SU-DHL-6 (cell line): ENCODE measurements at regions not wholly inside any gene's neighbourhood (a gene's known extent, or its start where the extent isn't known, plus 50 kb on each side); places are given as distances from the start of the nearest gene placed in this dataset.

ENCODE experiments used
- H2AFZ ChIP-seq: fragments of 200-600 bp; sonication (generic); 2 replicates; pipeline ENCODE4 v1.6.1; 2014; ENCODE audit warnings: low read depth, mild to moderate bottlenecking, moderate library complexity, mixed read lengths, antibody characterized with exemption, low read length; ENCODE audit not compliant: severe bottlenecking
- H3F3A ChIP-seq: fragments of 200-600 bp; shearing (Covaris generic); 2 replicates; pipeline ENCODE4 v1.6.0; 2016; ENCODE audit warnings: antibody characterized with exemption, mild to moderate bottlenecking; ENCODE audit not compliant: insufficient read depth
- H3K27ac ChIP-seq: fragments of 200-600 bp; sonication (generic); 2 replicates; pipeline ENCODE4 v1.5.1; 2016; ENCODE audit warnings: low read depth, mild to moderate bottlenecking, low read length, moderate library complexity, mixed read lengths
- H3K27me3 ChIP-seq: fragments of 200-600 bp; sonication (generic), shearing (Covaris generic); 2 replicates; pipeline ENCODE4 v1.6.0; 2014; ENCODE audit warnings: mild to moderate bottlenecking, low read length
- H3K36me3 ChIP-seq: fragments of 200-600 bp; sonication (generic); 2 replicates; pipeline ENCODE4 v1.6.1; 2014; ENCODE audit warnings: mild to moderate bottlenecking, low read length, mixed read lengths
- H3K4me2 ChIP-seq: fragments of 300-600, 200-600 bp; shearing (Covaris generic), sonication (generic); 2 replicates; pipeline ENCODE4 v1.6.0; 2014; ENCODE audit warnings: low read length, low read depth, mild to moderate bottlenecking; ENCODE audit not compliant: poor library complexity, severe bottlenecking
- H3K4me3 ChIP-seq: fragments of 200-600 bp; sonication (generic); 2 replicates; pipeline ENCODE4 v1.5.1; 2014; ENCODE audit warnings: antibody characterized with exemption, low read length, mild to moderate bottlenecking, mixed read lengths; ENCODE audit not compliant: insufficient read depth, poor library complexity, severe bottlenecking
- H3K79me2 ChIP-seq: fragments of 200-600 bp; sonication (generic); 2 replicates; pipeline ENCODE4 v1.6.1; 2014; ENCODE audit warnings: mild to moderate bottlenecking, low read length, moderate library complexity; ENCODE audit not compliant: insufficient read depth
- H3K9ac ChIP-seq: fragments of 200-600 bp; sonication (generic); 2 replicates; pipeline ENCODE4 v1.7.0; 2014; ENCODE audit warnings: mild to moderate bottlenecking, low read length
- H3K9me2 ChIP-seq: fragments of 200-600 bp; sonication (generic); replicated peaks from 2 replicates; pipeline ENCODE4 v1.6.1; 2014; ENCODE audit warnings: low read length; ENCODE audit not compliant: insufficient read depth
- H3K9me3 ChIP-seq: fragments of 200-600 bp; sonication (generic); 2 replicates; pipeline ENCODE4 v1.6.1; 2014; ENCODE audit warnings: low read length, mixed read lengths; ENCODE audit not compliant: insufficient read depth
- H4K20me1 ChIP-seq: fragments of 200-600 bp; sonication (generic); 2 replicates; pipeline ENCODE4 v1.6.1; 2014; ENCODE audit warnings: low read depth, mild to moderate bottlenecking, antibody characterized with exemption, low read length, moderate library complexity, mixed read lengths
- CTCF ChIP-seq: fragments of 200-600 bp; sonication (generic); IDR thresholded peaks from one replicate; pipeline ENCODE4 v1.5.1; 2017; ENCODE audit warnings: antibody characterized with exemption, mild to moderate bottlenecking, low read length, moderate library complexity; ENCODE audit not compliant: insufficient read depth, poor library complexity, severe bottlenecking
- EZH2phosphoT487 ChIP-seq: fragments of 200-600 bp; sonication (generic), shearing (Covaris generic); conservative IDR thresholded peaks from 2 replicates; pipeline ENCODE4 v1.6.1; 2018; ENCODE audit warnings: mild to moderate bottlenecking, antibody characterized with exemption, low read length, moderate library complexity, mixed read lengths

GRCh38 chr4:133960975-133961374, 240.6 kb downstream of the PABPC4L start:
- no peaks in the 10 kb centered on the region for H3K36me3 ChIP-seq
- no peak overlapping the region for H3K4me3 ChIP-seq
- no peak overlapping the region for H3K4me2 ChIP-seq
- H3K27me3 ChIP-seq: no peaks in the 10 kb centered on the region
- TF ChIP-seq EZH2phosphoT487: no peak
- no peak for TF ChIP-seq CTCF
- no peaks in the 10 kb centered on the region for H3K9me2 ChIP-seq
- H4K20me1 ChIP-seq: no peaks in the 10 kb centered on the region
- no peaks in the 10 kb centered on the region for H3K79me2 ChIP-seq
- H3K9ac ChIP-seq: no peak overlapping the region
- H2AFZ ChIP-seq: no peak overlapping the region
- H3F3A ChIP-seq: no peaks in the 10 kb centered on the region
- no peaks in the 10 kb centered on the region for H3K9me3 ChIP-seq
- no peak overlapping the region for H3K27ac ChIP-seq

- Histone ChIP-seq H3K9ac (no peak overlapping the region), H4K20me1 (no peaks in the 10 kb centered on the region), H3K27ac (no peak overlapping the region), H3K36me3 (no peaks in the 10 kb centered on the region), H3F3A (no peaks in the 10 kb centered on the region), H2AFZ (no peak overlapping the region), H3K79me2 (no peaks in the 10 kb centered on the region), H3K9me3 (no peaks in the 10 kb centered on the region), H3K4me2 (no peak overlapping the region), H3K9me2 (no peaks in the 10 kb centered on the region), H3K27me3 (no peaks in the 10 kb centered on the region), H3K4me3 (no peak overlapping the region)
- no peak for TF ChIP-seq EZH2phosphoT487
- TF ChIP-seq CTCF: no peak
Observed at GRCh38 chr4:133943081-133943480, 258.5 kb downstream of the PABPC4L start.

GRCh38 chr4:133938061-133938460, 263.5 kb downstream of the PABPC4L start:
- no peak overlapping the region for H3K27ac ChIP-seq
- H3K36me3 ChIP-seq: no peaks in the 10 kb centered on the region
- H3K27me3 ChIP-seq: no peaks in the 10 kb centered on the region
- H3K9ac ChIP-seq: no peak overlapping the region
- no peak overlapping the region for H3K4me3 ChIP-seq
- TF ChIP-seq CTCF: no peak
- TF ChIP-seq EZH2phosphoT487: no peak
- H3F3A ChIP-seq: no peaks in the 10 kb centered on the region
- no peaks in the 10 kb centered on the region for H4K20me1 ChIP-seq
- no peaks in the 10 kb centered on the region for H3K9me3 ChIP-seq
- no peak overlapping the region for H2AFZ ChIP-seq
- no peaks in the 10 kb centered on the region for H3K79me2 ChIP-seq
- no peak overlapping the region for H3K4me2 ChIP-seq
- no peaks in the 10 kb centered on the region for H3K9me2 ChIP-seq
